Stimulated activated CD4-positive, alpha-beta T cell treated with anti-CD3 and anti-CD28 coated beads, Interleukin-4, amount 100 ng/mL, for 1 hour (primary cell): ENCODE measurements at regions not wholly inside any gene's neighbourhood (a gene's known extent, or its start where the extent isn't known, plus 50 kb on each side); places are given as distances from the start of the nearest gene placed in this dataset.

Experiments used
- DNase-seq: peaks from one replicate; pipeline ENCODE4 v3.0.0-alpha.2; 2020

DNA sequence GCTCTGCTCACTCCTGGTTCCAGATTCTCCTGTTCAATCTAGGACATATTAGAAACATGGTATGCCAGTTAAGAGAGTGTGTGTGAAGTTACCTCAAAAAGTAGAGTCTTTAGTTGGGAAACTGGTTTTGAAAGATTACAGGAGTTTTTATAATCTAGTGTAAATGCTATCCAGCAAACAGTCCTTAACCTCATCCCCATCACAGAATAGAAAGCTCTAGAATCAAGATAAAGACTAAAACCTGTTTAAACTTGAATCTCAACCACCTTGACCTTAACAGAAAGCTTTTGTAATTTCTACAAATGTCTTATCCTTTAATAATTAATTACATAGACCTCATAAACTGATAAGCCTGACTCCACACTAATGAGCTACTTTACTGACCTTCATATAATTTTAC, 1288.7 kb upstream of the SORCS1 start:
- no peak for DNase-seq

DNA sequence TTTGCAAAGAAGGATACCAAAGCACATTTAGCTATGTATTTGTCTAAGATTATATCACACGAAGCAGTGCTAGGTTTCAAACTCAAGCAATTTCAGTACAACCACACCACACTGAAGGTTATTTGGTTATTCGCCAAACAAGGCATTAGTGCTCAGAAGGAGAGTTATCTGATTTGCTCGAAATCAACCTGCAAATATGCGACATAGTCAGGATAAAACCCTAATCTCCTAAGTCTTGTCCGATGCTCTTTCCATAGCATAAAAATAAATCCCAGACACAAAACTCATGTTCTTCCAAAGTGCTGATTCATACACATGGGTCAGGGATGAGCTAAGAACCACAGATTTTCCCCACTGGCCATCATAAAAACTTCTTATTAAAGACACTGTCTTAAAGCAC, 1288.0 kb upstream of the SORCS1 start:
- DNase-seq, result no peak

DNA sequence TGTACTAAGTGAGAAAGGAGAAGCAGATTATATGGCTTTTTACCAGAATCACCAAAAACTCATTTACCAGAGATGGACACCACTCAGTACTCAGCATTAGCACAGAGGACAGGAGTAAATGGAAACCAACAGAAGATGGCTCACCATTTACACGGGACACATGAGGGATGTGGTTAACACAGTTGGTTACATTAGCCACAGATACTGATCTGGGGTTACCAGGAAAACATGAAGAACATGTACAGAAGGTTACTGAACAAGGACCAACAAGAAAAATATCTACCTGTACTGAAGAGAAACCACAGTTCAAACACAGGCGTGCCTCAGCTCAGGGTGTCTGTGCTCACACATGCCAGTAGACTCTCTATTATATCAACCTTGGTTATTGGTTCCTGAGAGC, 1285.8 kb upstream of the SORCS1 start:
- no peak for DNase-seq

DNA sequence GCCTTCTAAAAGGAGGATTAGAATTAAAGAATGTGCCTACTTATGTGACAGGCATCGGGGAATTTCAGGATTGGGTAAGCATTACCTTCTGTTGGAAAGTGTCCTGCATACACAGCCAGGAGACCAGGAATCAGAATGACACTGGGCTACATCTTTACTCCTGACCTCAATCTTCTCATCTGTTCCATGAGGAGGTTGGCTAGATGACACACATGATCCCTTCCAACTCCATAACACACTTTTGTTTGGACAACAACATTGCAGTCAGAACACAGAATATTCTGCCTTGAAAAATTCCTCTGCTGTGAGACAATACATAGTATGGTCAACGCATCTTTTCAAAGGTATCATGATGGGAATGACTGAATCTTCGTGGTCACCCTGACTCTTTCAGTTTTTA, 1281.2 kb upstream of the SORCS1 start:
- DNase-seq, result no peak

DNA sequence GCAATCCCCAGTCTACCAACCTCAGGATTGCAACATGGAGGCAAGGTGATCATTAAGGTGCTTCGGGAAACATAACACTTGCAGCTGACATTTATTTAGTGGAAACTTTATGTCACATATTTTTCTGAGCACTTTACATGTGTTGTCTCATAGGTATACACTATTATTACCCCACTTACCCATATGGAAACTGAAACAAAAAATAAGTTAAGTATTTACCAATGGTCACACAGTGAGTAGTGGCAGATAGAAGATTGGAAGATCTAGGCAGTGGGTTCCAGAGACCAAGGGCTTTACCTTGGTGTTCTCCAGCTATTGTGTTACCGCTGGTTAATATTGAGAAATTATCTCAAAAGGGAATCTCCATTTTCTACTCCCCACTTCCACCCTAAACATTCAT, 1279.1 kb upstream of the SORCS1 start:
- no peak for DNase-seq

DNA sequence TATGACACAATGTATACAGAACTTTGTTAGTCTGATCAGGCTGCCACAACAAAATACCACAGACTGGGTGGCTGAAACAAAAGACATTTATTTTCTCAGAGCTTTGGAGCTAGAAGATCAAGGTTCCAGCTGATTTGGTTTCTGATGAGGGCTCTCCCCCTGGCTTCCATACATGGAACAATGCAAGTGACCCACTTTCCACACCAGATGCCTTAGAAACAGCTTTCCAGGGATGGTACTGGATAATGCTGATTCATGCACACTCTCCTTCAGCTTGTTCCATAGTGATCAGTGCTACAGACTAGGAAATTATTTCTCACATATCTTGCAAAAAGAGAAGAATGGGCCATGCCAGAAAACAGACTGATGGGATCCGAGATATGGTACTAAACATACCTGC, 1274.9 kb upstream of the SORCS1 start:
- DNase-seq, result no peak

DNA sequence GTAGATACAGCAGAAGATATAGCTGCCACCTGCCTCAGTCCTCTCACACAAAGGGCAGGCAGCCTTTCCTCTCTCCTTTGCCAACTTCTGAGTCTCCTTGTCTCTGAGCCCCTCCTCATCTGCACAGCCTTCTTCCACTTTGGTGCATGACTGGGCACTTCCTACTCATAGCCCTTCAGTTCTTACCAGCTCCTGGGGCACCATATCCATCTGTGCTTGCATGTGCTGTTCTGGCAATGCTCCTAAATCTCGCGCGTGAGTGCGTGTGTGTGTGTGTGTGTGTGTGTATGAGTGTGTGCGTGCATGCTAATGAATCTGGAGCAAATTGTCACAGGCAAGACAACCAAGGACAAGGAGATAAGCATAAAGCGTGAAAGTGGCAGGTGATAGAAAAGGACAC, 1271.6 kb upstream of the SORCS1 start:
- DNase-seq, result no peak

DNA sequence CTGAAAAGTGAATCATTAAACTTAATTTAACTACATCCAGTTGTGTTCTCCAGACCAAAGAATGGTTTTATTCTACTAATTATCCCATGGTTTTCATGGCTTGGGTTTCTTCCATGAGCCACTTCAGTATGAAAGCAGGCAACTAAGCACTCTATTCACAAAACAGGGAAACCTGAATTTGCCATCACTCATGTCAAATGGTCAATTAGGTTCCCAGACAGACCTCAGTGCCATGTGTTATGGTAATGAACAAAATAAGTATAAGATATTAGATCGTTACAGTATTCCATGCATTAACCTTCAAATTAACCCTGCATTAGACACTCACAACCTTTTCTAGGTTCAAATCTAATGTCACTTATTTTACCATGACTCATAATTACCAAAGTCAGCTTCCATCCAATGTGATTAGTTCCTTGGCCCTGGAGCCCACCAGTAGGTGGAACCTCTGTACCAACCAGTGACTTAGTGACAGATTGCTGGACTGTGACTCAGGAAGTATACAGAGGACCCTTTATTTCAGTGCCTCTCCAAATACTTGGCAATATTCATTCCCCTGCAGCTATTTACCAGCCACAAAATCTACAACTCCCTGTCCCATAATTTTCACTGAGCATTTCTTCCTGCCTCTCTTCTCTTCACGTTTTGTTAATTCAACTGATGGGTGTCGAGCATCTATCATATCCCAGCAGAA, 1270.2 kb upstream of the SORCS1 start:
- no peak for DNase-seq

DNA sequence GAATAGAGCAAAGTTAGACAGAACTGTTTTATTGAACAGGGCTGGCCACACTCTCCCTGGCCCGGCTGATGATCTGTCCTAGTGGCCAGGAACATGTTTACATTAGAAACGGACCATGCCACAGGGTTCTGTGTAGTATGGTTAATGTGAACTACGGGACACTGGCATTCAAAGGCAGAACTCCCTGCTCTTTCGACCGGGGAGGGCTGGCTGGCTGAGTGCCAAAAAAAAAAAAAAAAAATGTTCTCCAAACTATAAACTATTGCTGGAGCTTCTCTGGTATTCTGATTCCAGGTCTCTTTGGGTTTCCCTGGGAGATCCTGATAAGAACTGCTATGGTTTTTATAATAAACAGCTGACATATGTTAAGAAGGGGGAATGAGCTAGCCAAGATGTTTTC, 1262.6 kb upstream of the SORCS1 start:
- DNase-seq, result no peak

DNA sequence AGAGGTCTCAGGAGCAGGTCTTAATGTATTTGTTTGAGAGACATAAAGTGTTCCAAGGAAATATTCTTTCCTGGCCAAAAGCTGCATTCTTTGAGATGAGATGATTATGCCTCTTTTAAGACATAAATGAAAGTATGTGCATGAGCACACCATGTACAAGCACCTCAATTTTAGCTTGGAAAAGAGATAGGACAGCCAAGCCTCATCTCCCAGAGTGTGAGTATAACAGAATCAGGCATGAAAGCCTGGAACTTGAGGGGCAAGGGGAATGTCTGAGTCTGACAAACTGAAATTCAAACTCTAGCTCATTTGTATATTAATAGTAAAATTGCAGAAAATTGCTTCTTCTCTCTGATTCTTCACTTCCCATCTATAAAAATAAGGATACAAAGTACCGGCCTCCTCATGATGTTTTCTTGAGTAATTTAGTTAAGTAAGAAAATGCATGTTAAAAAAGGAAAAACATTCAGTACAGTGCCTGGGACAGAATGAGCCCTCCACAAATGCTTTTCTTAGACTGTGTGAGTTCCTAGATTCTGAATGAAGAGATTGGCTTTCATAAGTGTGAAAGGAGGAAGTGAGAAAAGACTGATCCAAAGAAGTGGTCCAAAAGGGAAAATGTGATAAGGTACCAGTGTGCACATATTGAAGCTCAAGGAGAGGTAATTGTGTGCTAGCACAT, 1260.9 kb upstream of the SORCS1 start:
- no peak for DNase-seq

DNA sequence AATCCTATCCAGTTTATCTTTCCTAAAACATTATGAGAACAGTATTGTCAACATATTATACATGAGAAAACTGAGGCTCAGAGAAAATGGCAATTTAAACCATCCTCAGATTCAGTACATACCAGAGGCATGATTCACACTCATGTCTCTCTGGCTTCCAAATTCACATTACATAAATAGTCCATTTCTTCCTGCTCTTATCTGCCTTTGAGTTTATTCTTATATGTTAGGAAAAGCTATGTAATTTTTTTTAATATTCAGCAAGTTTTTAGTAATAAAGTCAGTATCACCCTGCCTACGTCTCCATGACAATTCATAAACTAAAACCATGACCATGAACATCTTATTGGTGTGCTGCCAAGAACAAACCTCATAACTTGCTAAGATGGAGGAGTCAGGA, 1260.2 kb upstream of the SORCS1 start:
- DNase-seq, result no peak

DNA sequence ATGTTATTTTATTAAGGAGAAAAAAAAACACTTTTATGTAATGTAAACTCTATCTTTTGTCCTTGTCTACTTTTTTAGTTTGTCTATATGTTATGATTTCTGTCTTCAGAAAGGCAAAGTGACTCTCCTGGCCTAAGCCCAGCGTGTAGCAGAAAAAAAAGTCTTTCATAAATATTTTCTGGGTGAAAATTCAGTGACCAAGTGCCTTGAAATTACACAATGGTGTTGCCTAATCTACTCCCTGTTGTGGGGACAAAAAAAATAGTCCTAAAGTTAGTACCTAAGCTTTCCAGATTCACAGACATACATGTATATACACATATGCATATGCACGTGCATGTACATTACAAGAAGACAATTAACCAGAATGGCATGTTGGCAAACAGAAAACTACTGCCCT, 1257.8 kb upstream of the SORCS1 start:
- DNase-seq, result no peak

DNA sequence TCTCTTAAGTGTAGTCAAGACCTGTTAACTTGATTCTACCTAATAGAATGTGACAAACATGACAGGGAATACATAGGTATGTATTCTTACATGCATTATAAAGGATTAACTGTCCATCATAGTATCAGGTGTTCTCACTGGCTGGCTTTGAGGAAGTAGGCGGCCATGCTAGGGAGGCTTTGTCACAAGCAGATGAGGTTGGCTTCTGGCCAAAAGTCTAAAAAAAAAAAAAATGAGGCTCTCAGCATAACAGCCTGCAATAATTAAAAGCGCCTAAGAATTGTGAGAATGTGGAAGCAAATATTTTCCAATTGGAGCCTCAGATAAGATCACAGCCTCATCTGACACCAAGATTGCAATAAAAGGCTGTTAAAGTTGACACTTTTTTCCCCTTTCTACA, 1256.8 kb upstream of the SORCS1 start:
- DNase-seq, result no peak

DNA sequence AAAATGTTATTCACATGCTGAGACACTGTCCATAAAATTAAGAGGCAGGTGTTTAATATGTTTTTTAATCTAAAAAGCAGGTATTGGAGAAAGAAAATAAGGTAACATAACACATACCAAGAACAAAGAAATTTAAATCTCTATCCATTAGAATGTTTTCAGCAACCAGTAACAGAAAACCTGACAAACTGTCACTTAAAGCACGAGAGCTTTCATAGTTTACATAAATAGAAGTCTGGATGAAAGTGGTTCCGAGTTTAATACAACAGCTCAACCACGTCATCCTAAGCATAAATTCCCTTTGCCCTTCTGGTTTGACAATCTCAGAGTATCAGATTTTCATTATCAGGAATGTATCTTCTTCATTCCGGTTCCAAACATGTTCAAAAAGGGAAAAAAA, 1249.4 kb upstream of the SORCS1 start:
- no peak for DNase-seq

DNA sequence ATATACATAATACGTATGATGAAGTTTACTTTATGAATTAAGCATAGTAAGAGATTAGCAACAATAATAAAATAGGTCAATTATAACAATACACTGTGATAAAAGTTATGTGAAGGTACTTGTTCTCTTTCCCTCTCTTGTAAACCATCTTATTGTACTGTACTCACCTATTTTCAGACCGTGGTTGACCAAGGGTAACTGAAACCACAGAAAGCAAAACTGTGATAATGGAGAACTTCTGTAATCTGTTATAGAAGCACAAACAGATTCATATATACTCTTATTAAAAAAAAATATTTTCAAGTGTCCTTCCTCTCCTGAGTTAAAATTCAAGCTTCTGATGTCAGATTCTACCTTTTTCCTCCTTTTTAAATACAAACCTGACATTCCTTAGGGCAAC, 1247.8 kb upstream of the SORCS1 start:
- DNase-seq, result no peak

DNA sequence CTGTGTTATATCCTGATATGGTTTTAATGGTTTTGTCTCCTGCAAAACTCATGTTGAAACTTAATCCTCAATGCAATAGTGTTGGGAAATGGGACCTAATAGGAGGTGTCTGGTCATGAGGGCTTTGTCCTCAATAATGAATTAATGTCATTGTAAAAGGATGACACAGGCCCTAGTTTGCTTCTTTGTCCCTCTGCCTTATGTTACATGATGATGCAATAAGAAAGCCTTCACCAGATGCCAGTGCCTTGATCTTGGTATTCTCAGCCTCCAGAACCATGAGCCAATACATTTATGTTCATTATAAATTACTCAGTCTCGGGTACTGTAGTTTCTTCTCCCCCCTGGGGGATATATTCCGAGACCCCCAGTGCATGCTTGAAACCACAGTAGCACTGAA, 1247.4 kb upstream of the SORCS1 start:
- no peak for DNase-seq

DNA sequence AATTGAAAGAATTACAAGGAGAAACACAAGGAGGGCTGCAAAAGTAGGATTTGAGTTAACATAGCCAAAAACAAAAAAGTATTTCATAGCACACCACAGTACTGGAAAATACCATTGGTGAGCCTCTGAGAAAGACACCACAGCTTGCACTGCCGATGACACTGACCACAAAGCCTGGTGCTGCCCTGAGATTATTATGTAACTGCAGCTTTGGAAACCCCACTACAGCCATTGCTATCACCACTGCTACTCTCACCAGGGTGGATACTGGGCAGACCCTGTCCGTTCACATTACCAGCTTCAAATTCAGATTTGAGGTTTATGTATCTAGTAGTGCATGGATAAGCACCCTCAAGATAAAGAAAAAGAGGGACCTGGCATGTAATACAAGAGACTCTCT, 1246.7 kb upstream of the SORCS1 start:
- DNase-seq, result no peak

DNA sequence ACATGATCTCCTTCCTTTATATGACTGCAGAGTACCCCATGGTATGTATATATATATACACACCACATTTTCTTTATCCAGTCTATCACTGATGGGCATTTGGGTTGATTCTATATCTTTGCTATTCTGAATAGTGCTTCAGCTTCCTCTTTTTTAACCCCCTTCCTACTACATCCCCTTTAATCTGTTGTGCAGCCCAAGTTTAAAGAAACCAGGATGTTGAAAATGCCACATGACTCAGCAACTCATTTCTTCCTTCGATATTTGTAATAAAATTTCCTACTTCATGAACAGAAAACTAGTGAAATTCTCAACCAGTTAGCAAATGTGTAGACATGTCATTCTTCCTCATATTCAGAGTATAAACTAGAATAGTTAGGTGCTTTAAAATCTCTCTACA, 1245.7 kb upstream of the SORCS1 start:
- no peak for DNase-seq

DNA sequence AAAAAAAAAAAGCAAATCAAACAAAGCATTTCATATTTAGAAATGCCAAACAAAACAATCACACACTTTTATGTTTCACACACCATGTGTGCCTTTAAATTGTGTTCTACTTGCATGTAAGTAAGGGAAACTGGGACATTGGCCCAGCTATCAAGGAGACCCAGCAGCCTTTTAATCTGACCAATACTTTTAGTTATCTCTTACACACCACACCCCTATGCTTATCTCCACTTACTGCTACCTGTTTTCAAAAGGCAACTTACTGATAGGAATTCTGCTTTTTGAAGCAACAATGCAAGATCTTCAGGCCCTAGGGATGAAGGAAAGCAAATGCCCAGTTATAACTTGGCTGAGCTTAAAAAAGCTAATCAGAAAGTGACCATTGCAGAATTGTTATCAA, 1244.8 kb upstream of the SORCS1 start:
- DNase-seq, result no peak

DNA sequence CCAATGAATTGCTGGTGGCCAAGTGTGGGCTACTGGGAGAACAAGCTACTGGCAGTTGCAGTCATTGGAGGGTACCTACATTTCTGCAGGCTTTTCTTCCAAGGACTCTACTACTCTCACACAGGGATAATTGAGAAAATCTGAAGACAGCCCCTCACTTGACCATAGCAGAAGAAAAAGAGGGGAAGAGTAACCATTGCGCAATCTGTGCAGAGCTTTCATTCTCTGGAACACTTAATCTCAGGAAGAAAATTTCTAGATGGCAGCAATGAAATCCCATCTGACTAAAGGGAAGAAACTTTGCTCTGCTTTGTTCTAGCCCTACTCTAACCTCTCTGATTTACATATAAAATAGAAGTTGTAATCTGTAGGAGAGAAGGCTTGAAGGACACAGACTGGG, 1239.6 kb upstream of the SORCS1 start:
- DNase-seq, result no peak

DNA sequence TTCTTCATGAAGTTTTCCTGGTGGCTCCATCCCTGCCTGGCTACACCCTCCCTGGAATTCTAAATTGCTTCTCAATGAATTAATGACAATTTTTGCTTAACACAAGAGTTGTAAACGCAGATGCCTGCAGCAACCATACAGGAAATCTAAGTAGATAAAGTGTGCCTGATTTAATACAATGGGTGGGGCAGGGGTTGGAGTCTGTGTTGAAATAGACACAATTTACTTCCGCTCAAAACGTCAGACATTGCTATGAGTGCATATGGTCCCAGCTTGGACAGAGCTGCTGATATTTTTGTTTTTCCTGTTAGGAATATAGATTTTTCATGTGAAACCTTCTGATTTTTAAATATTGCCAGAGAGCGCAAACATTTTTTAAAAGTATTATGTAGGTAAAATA, 1235.0 kb upstream of the SORCS1 start:
- no peak for DNase-seq

DNA sequence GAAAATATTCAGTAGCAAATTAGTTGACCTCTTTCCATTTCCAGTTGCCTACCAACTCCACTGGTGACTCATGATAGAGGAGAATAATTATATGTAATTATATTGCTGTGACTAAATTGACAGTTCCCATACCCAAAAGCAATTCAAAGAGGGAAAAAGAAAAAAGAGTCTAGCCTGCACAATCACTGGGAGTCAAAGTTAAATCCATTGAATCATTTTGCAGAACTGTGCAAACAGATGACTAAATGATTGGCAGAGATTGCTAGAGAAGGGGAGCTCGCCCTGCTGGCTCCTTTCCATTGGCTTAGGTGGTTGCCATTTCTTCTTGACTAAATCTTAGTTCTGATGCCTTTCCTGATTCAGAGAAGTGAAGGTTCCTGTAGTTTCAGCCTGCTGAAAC, 1228.6 kb upstream of the SORCS1 start:
- no peak for DNase-seq

DNA sequence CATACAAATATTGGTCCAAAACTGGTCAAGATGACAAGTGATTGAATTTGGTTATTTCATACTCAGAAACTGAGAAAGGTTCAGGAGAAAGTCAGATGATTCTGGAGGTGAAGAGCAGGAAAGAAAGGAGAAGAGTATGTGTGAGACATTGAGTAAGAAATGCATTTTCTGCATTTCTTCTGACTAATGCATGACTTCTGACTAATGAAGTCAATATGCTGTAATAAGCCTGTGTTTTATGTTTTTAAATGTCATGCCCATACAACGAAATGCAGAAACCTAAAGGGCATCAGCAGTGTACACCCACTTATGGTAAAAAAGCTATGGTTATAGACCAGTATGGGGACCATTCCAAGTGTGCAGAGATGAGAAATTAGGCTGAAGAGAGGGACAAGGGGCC, 1227.8 kb upstream of the SORCS1 start:
- DNase-seq, result no peak

DNA sequence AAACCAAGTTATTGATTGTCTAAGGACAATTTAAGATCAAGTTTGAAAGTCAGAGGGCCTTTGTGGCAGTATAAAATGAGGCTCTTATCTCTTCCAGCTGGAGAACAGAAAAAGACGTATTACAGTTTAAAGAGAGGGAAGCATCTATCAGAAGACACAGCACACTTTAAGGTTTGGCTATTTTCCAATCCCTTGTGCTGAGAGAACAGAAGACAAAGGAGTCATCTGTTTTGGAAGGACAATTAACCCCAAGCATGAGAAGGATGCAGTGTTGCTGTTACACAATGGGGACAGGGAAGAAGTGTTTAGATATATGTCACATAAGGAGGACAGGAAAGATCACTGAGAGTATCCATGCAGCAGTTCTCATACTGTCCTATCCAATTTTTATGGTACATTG, 1224.2 kb upstream of the SORCS1 start:
- no peak for DNase-seq

DNA sequence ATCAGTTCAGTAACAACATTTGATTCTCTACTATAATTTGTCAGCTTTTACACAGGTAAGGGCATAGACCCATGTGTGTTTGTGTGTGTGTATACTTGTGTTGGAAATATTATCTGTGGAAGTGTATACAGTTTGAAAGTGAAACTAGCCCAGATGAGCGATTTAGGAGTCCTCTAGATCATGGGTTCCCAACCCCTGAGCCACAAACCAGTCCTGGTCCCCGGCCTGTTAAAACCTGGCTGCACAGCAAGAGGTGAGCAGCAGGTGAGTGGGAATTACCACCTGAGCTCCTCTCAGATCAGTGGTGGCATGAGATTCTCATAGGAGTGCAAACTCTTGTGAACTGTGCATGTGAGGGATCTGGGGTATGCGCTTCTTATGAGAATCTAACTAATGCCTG, 1221.5 kb upstream of the SORCS1 start:
- DNase-seq, result no peak
